GM12878 (cell line): ENCODE measurements at regions not wholly inside any gene's neighbourhood (a gene's known extent, or its start where the extent isn't known, plus 50 kb on each side); places are given as distances from the start of the nearest gene placed in this dataset.

ENCODE experiments used
- ATAC-seq: fragments of 200-7000 bp; cut with Tn5 transposase; 3 replicates; pipeline ENCODE4 v1.9.1; 2020; ENCODE audit warnings: mild to moderate bottlenecking, moderate library complexity
- BruUV-seq: library from RNA; stranded (reverse); fragments of 400-500 nt; replicated peaks from 2 replicates; lab custom pipeline; 2021; lab: Mats Ljungman, UMichigan
- CTCF ChIA-PET: fragments of 300-600 bp; sonication (Branson Sonifier 250); formaldehyde crosslinking; extraction: SDS; loops from one replicate; lab custom pipeline; 2021; ENCODE audit warnings: inconsistent platforms; lab: Yijun Ruan, JAX
- POLR2A ChIA-PET: fragments of 350-600 bp; formaldehyde crosslinking; extraction: SDS; loops from one replicate; lab custom pipeline; 2021; ENCODE audit warnings: inconsistent platforms; lab: Charles Lee
- RAD21 ChIA-PET: fragments of 300-600 bp; sonication (Branson Sonifier 250); formaldehyde crosslinking; loops from one replicate; lab custom pipeline; 2023; ENCODE audit warnings: antibody characterized with exemption; ENCODE audit not compliant: unreplicated experiment; lab: Charles Lee
- SMC1A ChIA-PET: fragments of 300-600 bp; sonication (Branson Sonifier 250); formaldehyde crosslinking; loops from one replicate; lab custom pipeline; 2023; ENCODE audit not compliant: unreplicated experiment, uncharacterized antibody; lab: Charles Lee
- DNase-seq: peaks from one replicate; pipeline ENCODE4 v3.0.0-alpha.2; 2011; ENCODE audit warnings: low read depth, low spot score
- FAIRE-seq: peaks from 3 replicates; lab custom pipeline; 2011; peaks lifted over from hg19 to GRCh38; lab: Jason Lieb, UNC
- H2AFZ ChIP-seq: 2 replicates; pipeline ENCODE4 v1.6.0; 2011; ENCODE audit warnings: low read depth, low read length, control low read depth; ENCODE audit not compliant: control insufficient read depth
- H3K27ac ChIP-seq: 2 replicates; pipeline ENCODE4 v1.5.1; 2011; ENCODE audit warnings: control low read depth; ENCODE audit not compliant: control insufficient read depth, insufficient read depth
- H3K27me3 ChIP-seq, 2 experiments: replicated peaks in 1 of 2; 2 replicates each; pipeline versions ENCODE4 v1.6.0 to v1.6.1; 2011; ENCODE audit warnings: low read length in 1 of 2; ENCODE audit not compliant: control insufficient read depth in 2 of 2, insufficient read depth in 2 of 2
- H3K36me3 ChIP-seq, 2 experiments: 2 replicates each; pipeline ENCODE4 v1.5.1; 2011; ENCODE audit warnings: low read length in 1 of 2; ENCODE audit not compliant: control insufficient read depth in 2 of 2, insufficient read depth in 2 of 2
- H3K4me1 ChIP-seq: 2 replicates; pipeline ENCODE4 v1.6.1; 2011; ENCODE audit warnings: mild to moderate bottlenecking, low read length, moderate library complexity, mixed read lengths; ENCODE audit not compliant: control insufficient read depth, insufficient read depth
- H3K4me2 ChIP-seq: 2 replicates; pipeline ENCODE4 v1.6.0; 2011; ENCODE audit warnings: control low read depth; ENCODE audit not compliant: control insufficient read depth, insufficient read depth
- H3K4me3 ChIP-seq: fragments of 200-600 bp; sonication (generic); 2 replicates; pipeline ENCODE4 v1.5.1; 2016
- H3K79me2 ChIP-seq: 2 replicates; pipeline ENCODE4 v1.6.0; 2011; ENCODE audit warnings: low read length; ENCODE audit not compliant: control insufficient read depth, insufficient read depth
- H3K9ac ChIP-seq: 2 replicates; pipeline ENCODE4 v1.8.0; 2011; ENCODE audit warnings: low read length, control low read depth, mixed read lengths; ENCODE audit not compliant: control insufficient read depth, insufficient read depth
- H3K9me3 ChIP-seq: replicated peaks from 3 replicates; pipeline ENCODE4 v1.5.1; 2011; ENCODE audit warnings: mild to moderate bottlenecking, low read length; ENCODE audit not compliant: control insufficient read depth, insufficient read depth
- H4K20me1 ChIP-seq: 2 replicates; pipeline ENCODE4 v1.6.0; 2011; ENCODE audit not compliant: control insufficient read depth, insufficient read depth
- CHD4 ChIP-seq: fragments of 200-600 bp; sonication (generic); IDR thresholded peaks from 2 replicates; pipeline ENCODE4 v1.6.1; 2016; ENCODE audit warnings: mild to moderate bottlenecking
- POLR2AphosphoS5 ChIP-seq: IDR thresholded peaks from 2 replicates; pipeline ENCODE4 v1.6.1; 2011; ENCODE audit warnings: mild to moderate bottlenecking, low read length, inconsistent platforms
- RAD51 ChIP-seq: fragments of 450-650 bp; IDR thresholded peaks from 2 replicates; pipeline ENCODE4 v1.6.1; 2016; ENCODE audit warnings: moderate library complexity, mild to moderate bottlenecking, inconsistent platforms
- TCF3 ChIP-seq: IDR thresholded peaks from 2 replicates; pipeline ENCODE4 v1.6.1; 2012; ENCODE audit warnings: low read depth, mild to moderate bottlenecking, low read length, borderline replicate concordance; ENCODE audit not compliant: insufficient read depth
- ZNF384 ChIP-seq: IDR thresholded peaks from 2 replicates; pipeline ENCODE4 v1.6.1; 2012; ENCODE audit warnings: low read depth, mild to moderate bottlenecking, low read length, improper control_type of control experiment, borderline replicate concordance
- WGBS: methylation state at CpG from one replicate; pipeline ENCODE4 v1.1.6; 2016; ENCODE audit warnings: low lambda C conversion rate; ENCODE audit not compliant: insufficient replicate concordance, insufficient coverage; ENCODE audit errors: missing lambda C conversion rate; 5-methylcytosine and 5-hydroxymethylcytosine counted together
- in situ Hi-C: fragments of 300-500 bp; cut with MboI; formaldehyde crosslinking; loops from 9 replicates; pipeline ENCODE4 v1.14.3; 2018; ENCODE audit warnings: mixed read lengths
- intact Hi-C: fragments of 100-400 bp; cut with micrococcal nuclease; formaldehyde crosslinking; loops from one replicate; pipeline ENCODE4 v1.14.2; 2022; ENCODE audit not compliant: unreplicated experiment
- TF ChIP-seq, protein P1 (sequence below): IDR thresholded peaks from 2 replicates; pipeline ENCODE4 v1.6.1; 2011; ENCODE audit warnings: borderline replicate concordance, low read depth, mild to moderate bottlenecking, moderate library complexity, mixed read lengths, low read length; ENCODE audit not compliant: insufficient read depth; ENCODE audit errors: extremely low read length
- TF ChIP-seq, protein P2 (sequence below): IDR thresholded peaks from 2 replicates; pipeline ENCODE4 v1.6.1; 2012; ENCODE audit warnings: low read depth, low read length, improper control_type of control experiment

DNA sequence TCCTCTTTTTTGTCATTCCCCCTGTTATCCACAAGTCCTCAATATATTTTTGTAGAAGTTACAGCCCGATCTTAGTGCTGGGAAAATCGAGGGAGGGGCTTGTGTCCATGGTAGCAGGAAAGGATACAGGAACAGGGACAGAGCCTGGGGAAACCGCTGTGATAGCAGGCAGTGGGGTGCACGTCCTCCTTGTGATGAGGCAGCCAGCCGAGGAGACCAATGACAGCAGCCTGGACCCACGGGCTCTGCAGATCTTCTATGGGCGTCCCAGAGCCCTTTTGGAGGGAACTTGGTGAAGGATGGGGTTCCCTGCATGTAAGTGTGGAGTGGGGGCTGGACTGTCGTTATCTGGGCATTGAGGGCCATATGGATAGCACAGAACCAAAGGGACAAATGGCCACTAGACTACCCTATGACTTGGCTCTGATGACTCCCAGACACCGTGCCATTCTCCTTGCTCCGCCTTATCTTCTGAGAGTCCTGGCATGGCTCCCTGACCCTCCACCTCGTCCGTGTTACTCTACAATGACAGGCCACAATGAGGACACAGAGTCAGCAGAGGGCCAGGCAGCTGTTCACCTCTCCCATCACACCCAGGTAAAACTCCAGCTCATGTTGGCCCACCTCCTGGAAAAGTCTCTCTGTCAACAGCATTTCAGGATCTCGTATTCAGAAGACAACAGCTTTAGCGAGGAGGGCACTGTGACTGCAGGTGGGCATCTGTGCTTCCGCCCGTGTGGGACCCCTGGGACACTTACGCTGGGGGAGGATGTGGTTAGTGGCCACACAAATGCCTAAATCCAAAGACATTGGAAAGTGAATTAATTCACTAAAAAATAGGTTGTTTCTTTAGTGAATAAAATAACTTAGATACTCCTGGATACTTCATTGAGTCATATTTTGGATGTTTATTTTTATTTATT lies 100.1 kb downstream of the VAPA start:
- ChIA-PET CTCF (no interaction called here), RAD21 (no interaction called here), SMC1A (no interaction called here), POLR2A (no interaction called here)
- TF ChIP-seq TCF3 = no peak
- TF ChIP-seq RAD51 = no peak
- TF ChIP-seq, protein P1, sequence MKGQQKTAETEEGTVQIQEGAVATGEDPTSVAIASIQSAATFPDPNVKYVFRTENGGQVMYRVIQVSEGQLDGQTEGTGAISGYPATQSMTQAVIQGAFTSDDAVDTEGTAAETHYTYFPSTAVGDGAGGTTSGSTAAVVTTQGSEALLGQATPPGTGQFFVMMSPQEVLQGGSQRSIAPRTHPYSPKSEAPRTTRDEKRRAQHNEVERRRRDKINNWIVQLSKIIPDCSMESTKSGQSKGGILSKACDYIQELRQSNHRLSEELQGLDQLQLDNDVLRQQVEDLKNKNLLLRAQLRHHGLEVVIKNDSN = no peak
- no peak for TF ChIP-seq ZNF384
- no peak for TF ChIP-seq CHD4
- TF ChIP-seq, protein P2, sequence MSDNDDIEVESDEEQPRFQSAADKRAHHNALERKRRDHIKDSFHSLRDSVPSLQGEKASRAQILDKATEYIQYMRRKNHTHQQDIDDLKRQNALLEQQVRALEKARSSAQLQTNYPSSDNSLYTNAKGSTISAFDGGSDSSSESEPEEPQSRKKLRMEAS = no peak
- TF ChIP-seq POLR2AphosphoS5 = no peak
- in situ Hi-C loops (no loop called here), intact Hi-C loops (no loop called here)
- Histone ChIP-seq H3K27me3 (no peaks in the 10 kb centered on the region; a peak in 1 of 4 replicates), H3K9me3 (no peaks in the 10 kb centered on the region), H3K79me2 (no peaks in the 10 kb centered on the region), H3K4me2 (no peak overlapping the region), H3K4me3 (no peak overlapping the region), H2AFZ (no peak overlapping the region), H4K20me1 (no peaks in the 10 kb centered on the region), H3K9ac (no peak overlapping the region), H3K27ac (no peak overlapping the region), H3K36me3 (no peaks in the 10 kb centered on the region), H3K4me1 (no peaks in the 10 kb centered on the region)
- WGBS = 11% methylated on average over 17 of the region's 17 CpGs
- no TSS peak for BruUV-seq
- DNase-seq = no peak
- FAIRE-seq = no peak
- ATAC-seq = no peak
